NB4 (cell line): ENCODE measurements at regions not wholly inside any gene's neighbourhood (a gene's known extent, or its start where the extent isn't known, plus 50 kb on each side); places are given as distances from the start of the nearest gene placed in this dataset.

Experiments used
- CTCF ChIP-seq: IDR thresholded peaks from one replicate; pipeline ENCODE4 v1.5.1; 2012; ENCODE audit warnings: low read depth, low read length
- MAX ChIP-seq: IDR thresholded peaks from 2 replicates; pipeline ENCODE4 v1.6.1; 2011; ENCODE audit warnings: low read depth, low read length
- MYC ChIP-seq: IDR thresholded peaks from 2 replicates; pipeline ENCODE4 v1.6.1; 2011; ENCODE audit warnings: low read depth, low read length
- POLR2A ChIP-seq: IDR thresholded peaks from 2 replicates; pipeline ENCODE4 v1.6.1; 2011; ENCODE audit warnings: mild to moderate bottlenecking; ENCODE audit not compliant: insufficient read length; ENCODE audit errors: extremely low read depth

GRCh38 chr16:17691106-17691898 lies 220.5 kb upstream of the XYLT1 start:
- TF ChIP-seq CTCF (no peak), POLR2A (no peak), MAX (no peak), MYC (no peak)
